Endodermal cell (in vitro differentiated cells): ENCODE measurements at regions not wholly inside any gene's neighbourhood (a gene's known extent, or its start where the extent isn't known, plus 50 kb on each side); places are given as distances from the start of the nearest gene placed in this dataset.
"Not testable (repeated sequence)": the region's sequence is repeated elsewhere in the genome, so short reads cannot be mapped to it uniquely, and the experiment has no call there.

Source experiments
- DNase-seq: peaks from one replicate; pipeline ENCODE4 v3.0.0-alpha.2; 2017
- H3K27ac ChIP-seq: 2 replicates; pipeline ENCODE4 v1.5.1; 2013; ENCODE audit warnings: mild to moderate bottlenecking, low read depth, low read length, moderate library complexity
- H3K27me3 ChIP-seq: 2 replicates; pipeline ENCODE4 v1.6.1; 2013; ENCODE audit warnings: mild to moderate bottlenecking, low read length, moderate library complexity; ENCODE audit not compliant: insufficient read depth, control insufficient read depth, poor library complexity, severe bottlenecking
- H3K36me3 ChIP-seq: 2 replicates; pipeline ENCODE4 v1.7.0; 2013; ENCODE audit warnings: mild to moderate bottlenecking, low read length, moderate library complexity; ENCODE audit not compliant: control insufficient read depth, insufficient read depth
- H3K4me1 ChIP-seq: one replicate; pipeline ENCODE4 v1.7.0; 2013; ENCODE audit warnings: low read length; ENCODE audit not compliant: control insufficient read depth, insufficient read depth
- H3K4me3 ChIP-seq: 2 replicates; pipeline ENCODE4 v1.5.1; 2013; ENCODE audit warnings: mild to moderate bottlenecking, low read length, moderate library complexity
- H3K9ac ChIP-seq: 2 replicates; pipeline ENCODE4 v1.6.1; 2013; ENCODE audit warnings: mild to moderate bottlenecking, low read length, moderate library complexity; ENCODE audit not compliant: poor library complexity, severe bottlenecking; ENCODE audit errors: extremely low read depth
- H3K9me3 ChIP-seq: 2 replicates; pipeline ENCODE4 v1.6.1; 2013; ENCODE audit warnings: mild to moderate bottlenecking, low read length, moderate library complexity; ENCODE audit not compliant: control insufficient read depth
- H3K27ac Mint-ChIP-seq: 2 replicates; pipeline ENCODE4 v1.8.0; 2020; ENCODE audit warnings: mixed read lengths
- H3K27me3 Mint-ChIP-seq: 2 replicates; pipeline ENCODE4 v1.8.0; 2021; ENCODE audit warnings: mild to moderate bottlenecking, mixed read lengths; ENCODE audit not compliant: insufficient read depth
- H3K36me3 Mint-ChIP-seq: 2 replicates; pipeline ENCODE4 v1.8.0; 2020; ENCODE audit warnings: low read depth, mixed read lengths
- H3K4me1 Mint-ChIP-seq: 2 replicates; pipeline ENCODE4 v1.8.0; 2020; ENCODE audit warnings: mixed read lengths
- H3K4me3 Mint-ChIP-seq: 2 replicates; pipeline ENCODE4 v1.8.0; 2020; ENCODE audit warnings: mild to moderate bottlenecking, moderate library complexity, mixed read lengths
- H3K9me3 Mint-ChIP-seq: 2 replicates; pipeline ENCODE4 v1.8.0; 2020; ENCODE audit warnings: mild to moderate bottlenecking, mixed read lengths
- WGBS, 2 experiments: methylation state at CpG; one replicate each; pipeline versions ENCODE4 v1.1.5 to v1.1.7; 2013; ENCODE audit warnings: missing lambda C conversion rate in 2 of 2, mixed read lengths in 1 of 2; ENCODE audit not compliant: insufficient coverage in 1 of 2, insufficient read length in 1 of 2; 5-methylcytosine and 5-hydroxymethylcytosine counted together
- TF ChIP-seq, protein P1 (sequence below): fragments of 200-600 bp; sonication (generic); conservative IDR thresholded peaks from 2 replicates; pipeline ENCODE4 v1.5.0; 2021; ENCODE audit warnings: antibody characterized with exemption, mild to moderate bottlenecking

DNA sequence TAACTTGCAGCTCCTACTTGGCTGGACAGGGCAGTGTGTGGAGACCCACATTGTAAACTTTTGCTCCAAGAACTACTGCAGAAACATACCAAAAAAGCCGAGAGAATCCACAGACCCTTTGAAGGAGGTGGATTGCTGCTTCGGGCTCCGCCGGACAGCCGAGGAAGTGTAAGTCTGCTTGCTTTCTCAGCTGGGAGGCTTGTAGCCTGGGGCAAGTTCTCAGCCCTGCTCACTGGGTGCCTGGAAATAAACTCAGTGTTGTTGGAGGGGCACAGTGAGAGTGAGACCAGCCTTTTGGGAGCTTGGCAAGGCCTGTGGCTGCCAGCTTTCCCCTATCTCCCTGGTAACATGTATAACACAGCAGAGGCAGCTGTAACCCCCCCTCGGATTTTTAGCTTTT lies 215.6 kb downstream of the SYK start:
- Histone ChIP-seq H3K4me1 (no peaks in the 10 kb centered on the region), H3K4me3 (no peak overlapping the region), H3K27ac (no peak overlapping the region), H3K9me3 (no peaks in the 10 kb centered on the region), H3K27me3 (no peaks in the 10 kb centered on the region), H3K36me3 (no peaks in the 10 kb centered on the region), H3K9ac (no peak overlapping the region)
- 92 to 94% methylated on average over 3 to 6 of the region's 6 CpGs for WGBS, 2 experiments
- no peaks in the 10 kb centered on the region for H3K36me3 Mint-ChIP-seq
- H3K4me3 Mint-ChIP-seq, result no peak overlapping the region
- peaks cover 6% of the 10 kb centered on the region for H3K9me3 Mint-ChIP-seq
- no peak overlapping the region for H3K27ac Mint-ChIP-seq
- TF ChIP-seq, protein P1, sequence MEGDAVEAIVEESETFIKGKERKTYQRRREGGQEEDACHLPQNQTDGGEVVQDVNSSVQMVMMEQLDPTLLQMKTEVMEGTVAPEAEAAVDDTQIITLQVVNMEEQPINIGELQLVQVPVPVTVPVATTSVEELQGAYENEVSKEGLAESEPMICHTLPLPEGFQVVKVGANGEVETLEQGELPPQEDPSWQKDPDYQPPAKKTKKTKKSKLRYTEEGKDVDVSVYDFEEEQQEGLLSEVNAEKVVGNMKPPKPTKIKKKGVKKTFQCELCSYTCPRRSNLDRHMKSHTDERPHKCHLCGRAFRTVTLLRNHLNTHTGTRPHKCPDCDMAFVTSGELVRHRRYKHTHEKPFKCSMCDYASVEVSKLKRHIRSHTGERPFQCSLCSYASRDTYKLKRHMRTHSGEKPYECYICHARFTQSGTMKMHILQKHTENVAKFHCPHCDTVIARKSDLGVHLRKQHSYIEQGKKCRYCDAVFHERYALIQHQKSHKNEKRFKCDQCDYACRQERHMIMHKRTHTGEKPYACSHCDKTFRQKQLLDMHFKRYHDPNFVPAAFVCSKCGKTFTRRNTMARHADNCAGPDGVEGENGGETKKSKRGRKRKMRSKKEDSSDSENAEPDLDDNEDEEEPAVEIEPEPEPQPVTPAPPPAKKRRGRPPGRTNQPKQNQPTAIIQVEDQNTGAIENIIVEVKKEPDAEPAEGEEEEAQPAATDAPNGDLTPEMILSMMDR, result no peak
- no peaks in the 10 kb centered on the region for H3K27me3 Mint-ChIP-seq
- H3K4me1 Mint-ChIP-seq, result peaks cover 3% of the 10 kb centered on the region
- no peak for DNase-seq

DNA sequence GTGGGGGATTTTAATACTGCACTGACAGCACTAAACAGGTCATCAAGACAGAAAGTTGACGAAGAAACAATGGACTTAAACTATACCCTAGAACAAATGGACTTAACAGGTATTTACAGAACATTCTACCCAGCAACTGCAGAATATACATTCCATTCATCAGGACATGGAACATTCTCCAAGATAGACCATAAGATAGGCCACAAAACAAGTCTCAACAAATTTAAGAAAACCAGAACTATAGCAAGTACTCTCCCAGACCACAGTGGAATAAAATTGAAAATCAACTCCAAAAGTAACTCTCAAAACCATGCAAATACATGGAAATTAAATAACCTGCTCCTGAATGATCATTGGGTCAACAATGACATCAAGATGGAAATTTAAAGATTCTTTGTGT lies 218.3 kb downstream of the SYK start:
- not testable (repeated sequence) for H3K4me1 Mint-ChIP-seq, H3K27me3 ChIP-seq, DNase-seq, H3K4me3 ChIP-seq, H3K4me1 ChIP-seq, H3K9me3 ChIP-seq, H3K4me3 Mint-ChIP-seq, H3K27ac ChIP-seq, H3K9me3 Mint-ChIP-seq, H3K27me3 Mint-ChIP-seq, H3K27ac Mint-ChIP-seq, H3K36me3 ChIP-seq, H3K36me3 Mint-ChIP-seq, H3K9ac ChIP-seq
- 96% methylated on average over 1 of the region's 1 CpG; no CpG with 5 or more reads in 1 of the 2 experiments for WGBS, 2 experiments

- H3K4me1 ChIP-seq, H3K9ac ChIP-seq, H3K9me3 ChIP-seq, H3K9me3 Mint-ChIP-seq, H3K4me3 ChIP-seq, DNase-seq, H3K27ac ChIP-seq, H3K27ac Mint-ChIP-seq, H3K36me3 ChIP-seq, H3K36me3 Mint-ChIP-seq, H3K27me3 Mint-ChIP-seq, H3K4me1 Mint-ChIP-seq, H3K4me3 Mint-ChIP-seq, H3K27me3 ChIP-seq: not testable (repeated sequence)
Measured at GRCh38 chr9:91021656-91022055, 220.0 kb downstream of the SYK start.

- Histone ChIP-seq H3K36me3 (no peaks in the 10 kb centered on the region), H3K9me3 (no peaks in the 10 kb centered on the region), H3K27me3 (no peaks in the 10 kb centered on the region), H3K9ac (no peak overlapping the region), H3K4me3 (no peak overlapping the region), H3K4me1 (no peaks in the 10 kb centered on the region), H3K27ac (no peak overlapping the region)
- Mint-ChIP-seq H3K9me3 (peaks cover 2% of the 10 kb centered on the region), H3K4me3 (no peak overlapping the region), H3K27ac (no peak overlapping the region), H3K27me3 (peaks cover 2% of the 10 kb centered on the region), H3K4me1 (peaks cover 3% of the 10 kb centered on the region), H3K36me3 (no peaks in the 10 kb centered on the region)
- TF ChIP-seq, protein P1, result no peak
- DNase-seq, result no peak
- WGBS, 2 experiments, result 87 to 90% methylated on average over 2 to 5 of the region's 5 CpGs
Measured at GRCh38 chr9:91023741-91024140, 222.1 kb downstream of the SYK start.
